Caki2 (cell line): ENCODE measurements at regions not wholly inside any gene's neighbourhood (a gene's known extent, or its start where the extent isn't known, plus 50 kb on each side); places are given as distances from the start of the nearest gene placed in this dataset.
"Not testable (repeated sequence)": the region's sequence is repeated elsewhere in the genome, so short reads cannot be mapped to it uniquely, and the experiment has no call there.

Experiments used
- DNase-seq: peaks from one replicate; pipeline ENCODE4 v3.0.0-alpha.2; 2015; ENCODE audit warnings: low read depth
- in situ Hi-C: cut with HindIII; loops from 2 replicates; pipeline ENCODE4 v1.10.0; 2016; ENCODE audit warnings: low sequenced_read_pairs, low pct_unique_long_range_greater_than_20kb, mixed read lengths

DNA sequence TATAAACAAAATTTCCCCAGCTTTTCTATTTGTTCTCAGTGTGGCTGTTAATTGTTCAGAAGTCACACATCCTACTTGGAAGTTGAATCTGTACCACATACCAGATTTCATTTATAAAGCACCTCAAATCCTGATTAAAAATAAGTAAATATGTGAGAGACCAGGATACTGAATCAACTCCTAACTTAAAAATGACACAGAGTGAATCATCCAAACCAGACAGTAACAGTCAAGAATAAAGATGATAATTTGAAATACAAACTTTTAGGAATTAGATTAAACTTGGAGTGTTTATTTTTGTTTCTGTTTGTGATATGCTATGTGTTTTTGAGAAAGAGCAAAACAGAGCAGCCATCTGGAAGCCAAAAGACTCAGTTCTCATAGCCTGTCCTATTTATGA, 633.2 kb upstream of the RORB start:
- in situ Hi-C loops = no loop called here
- no peak for DNase-seq

DNA sequence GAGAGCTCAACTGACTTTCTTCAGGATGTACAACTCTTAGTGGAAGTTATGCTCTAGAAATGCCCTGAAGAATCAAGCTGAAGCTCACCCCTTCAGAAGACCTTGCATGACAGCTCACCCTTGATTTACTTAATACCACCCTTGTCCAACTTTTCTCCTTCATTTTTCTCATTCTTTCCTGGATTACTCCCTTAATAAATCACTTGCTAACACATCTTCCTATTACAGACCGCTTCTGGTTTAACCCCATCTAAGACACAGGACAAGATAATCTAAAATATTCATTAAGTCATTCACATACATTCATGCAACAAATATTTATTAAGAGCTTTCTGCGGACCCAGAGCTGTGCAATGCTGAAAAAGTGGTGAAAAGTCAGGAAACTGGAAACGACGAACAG, 630.7 kb upstream of the RORB start:
- in situ Hi-C loops = no loop called here
- DNase-seq = no peak

DNA sequence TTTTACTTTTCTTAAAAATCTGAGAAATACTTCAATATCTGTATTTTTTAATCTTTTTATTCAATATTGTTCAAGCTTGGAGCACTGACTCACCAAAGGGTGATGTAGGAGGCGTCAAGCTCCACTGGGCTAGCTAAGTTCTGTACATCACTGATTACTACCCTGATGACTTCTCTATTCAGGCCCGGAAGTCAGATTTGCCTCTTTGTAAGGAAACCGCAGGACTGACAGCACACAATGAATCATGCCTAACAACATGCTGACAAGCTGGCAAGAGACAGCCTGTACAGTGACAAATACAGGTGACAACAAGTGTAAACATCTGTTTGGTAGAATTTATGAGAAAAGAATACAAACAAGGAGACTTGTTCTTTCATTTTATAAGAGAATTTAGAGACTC, 627.9 kb upstream of the RORB start:
- in situ Hi-C loops = no loop called here
- DNase-seq = peak; percentile 74

DNA sequence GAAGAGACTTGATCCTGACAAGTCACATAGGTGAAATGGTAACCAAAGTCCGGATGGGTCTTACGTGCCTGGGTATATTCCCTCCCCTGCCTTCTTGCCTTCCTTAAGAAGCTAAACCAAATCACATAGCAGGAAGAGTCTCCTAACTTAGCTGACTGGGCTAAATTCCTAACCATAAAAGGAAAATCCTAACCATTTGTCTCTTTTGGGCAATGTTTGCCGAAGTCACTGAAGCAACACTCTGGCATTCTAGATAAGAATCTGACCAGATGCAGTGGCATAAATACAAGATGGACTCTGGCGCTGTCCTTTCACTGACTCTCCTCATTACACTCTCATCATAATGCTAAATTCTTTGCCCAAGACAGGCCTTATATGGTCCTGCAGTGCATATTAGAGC, 625.5 kb upstream of the RORB start:
- in situ Hi-C loops = no loop called here
- DNase-seq = peak; percentile 60

DNA sequence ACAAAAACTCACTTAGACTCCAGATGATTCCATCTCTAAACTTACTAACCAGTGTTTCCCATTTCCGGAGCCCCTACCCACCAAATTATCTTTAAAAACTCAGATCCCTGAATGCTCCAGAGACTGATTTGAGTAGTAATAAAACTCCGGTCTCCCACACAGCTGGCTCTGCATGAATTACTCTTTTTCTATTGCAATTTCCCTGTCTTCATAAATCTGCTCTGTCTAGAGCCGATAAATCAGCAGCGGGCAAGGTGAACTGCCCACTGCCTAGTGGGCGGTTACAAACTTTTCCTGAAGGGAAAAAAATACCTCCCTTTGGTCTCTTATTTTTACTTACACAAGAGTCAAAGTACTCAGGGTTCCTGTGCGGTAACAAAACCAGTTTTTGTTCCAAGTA, 624.4 kb upstream of the RORB start:
- in situ Hi-C loops = no loop called here
- DNase-seq = no peak

DNA sequence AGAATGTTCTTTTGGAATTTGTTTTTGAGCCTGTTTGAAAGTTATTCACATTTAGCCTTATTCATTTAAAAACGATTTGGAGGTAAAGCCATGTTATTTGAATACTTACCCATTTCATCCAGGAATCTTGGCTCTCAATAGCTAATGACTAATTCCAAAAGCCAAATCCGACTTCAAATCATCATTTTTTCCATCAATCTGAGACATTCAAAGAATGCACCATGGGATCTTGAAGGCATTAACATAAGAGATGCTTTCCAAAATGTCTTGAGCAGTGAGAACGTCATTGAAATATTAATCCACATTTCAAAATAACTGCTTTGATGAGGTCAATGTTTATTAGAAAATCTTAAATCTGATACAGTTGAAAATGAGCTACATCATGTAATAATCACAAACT, 617.0 kb upstream of the RORB start:
- no peak for DNase-seq
- in situ Hi-C loops = no loop called here

DNA sequence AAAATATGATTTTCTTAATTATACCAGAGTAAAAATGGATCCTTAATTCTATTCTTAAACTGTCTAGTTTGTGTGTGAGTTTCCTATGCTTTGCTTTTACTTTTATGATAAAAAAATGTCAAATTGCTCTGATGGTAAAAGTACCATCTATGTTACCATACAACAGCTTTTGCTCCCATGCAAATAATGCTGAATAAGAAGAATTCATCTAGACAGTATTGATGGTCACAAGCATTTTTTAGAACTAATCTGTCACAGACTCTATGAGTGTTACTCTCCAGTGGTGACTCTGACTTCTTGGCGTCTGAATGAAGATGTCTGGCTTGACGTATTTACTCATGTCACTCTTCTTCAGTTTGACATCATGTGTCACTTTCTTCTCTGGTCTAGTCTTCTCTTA, 608.1 kb upstream of the RORB start:
- DNase-seq = no peak
- in situ Hi-C loops = no loop called here

DNA sequence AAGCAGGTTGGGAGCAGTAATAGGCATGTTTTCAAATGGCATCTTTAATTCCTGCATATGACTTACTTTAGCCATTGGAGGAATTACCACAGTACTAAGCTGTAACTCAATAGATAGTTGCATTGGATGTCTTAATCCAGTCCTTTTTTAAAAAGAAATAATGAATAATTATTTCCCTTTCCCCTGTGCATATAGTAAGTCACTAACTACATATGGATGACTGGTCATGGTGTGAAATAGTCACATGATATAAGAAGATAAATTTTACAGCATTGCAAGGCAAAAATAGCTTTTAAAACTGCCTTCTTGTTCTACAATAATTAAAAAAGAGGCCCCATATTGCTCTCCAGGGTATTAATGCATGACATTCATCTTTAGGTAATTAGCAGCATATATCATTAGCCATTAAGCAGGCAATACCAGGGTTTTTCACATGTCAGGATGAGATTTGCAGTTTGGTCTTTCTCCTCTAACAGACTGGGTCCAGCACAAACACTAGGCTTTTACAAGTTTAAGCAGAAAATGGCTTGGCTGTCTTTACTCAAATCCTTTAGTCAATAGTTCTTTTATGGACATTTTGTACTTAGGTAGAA, 606.4 kb upstream of the RORB start:
- in situ Hi-C loops = no loop called here
- no peak for DNase-seq

DNA sequence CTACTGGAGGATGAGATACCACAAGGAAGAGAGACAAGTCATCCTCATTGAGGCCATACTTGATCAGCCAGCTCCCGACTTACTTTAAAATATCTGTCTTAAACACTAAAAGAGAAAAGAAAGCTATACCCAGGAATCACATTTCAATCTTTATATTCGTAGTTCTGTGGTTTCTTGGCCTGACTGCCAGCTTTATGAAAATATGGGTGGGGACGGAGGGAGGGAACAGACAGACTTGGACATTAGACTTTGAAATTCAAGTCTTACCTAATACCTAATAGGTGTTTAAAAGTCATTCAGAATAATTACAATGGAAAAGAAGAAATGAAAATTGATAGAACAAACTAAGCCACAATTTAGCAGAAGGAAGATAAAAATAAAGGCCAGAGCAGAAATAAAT, 604.8 kb upstream of the RORB start:
- in situ Hi-C loops = no loop called here
- DNase-seq = no peak

DNA sequence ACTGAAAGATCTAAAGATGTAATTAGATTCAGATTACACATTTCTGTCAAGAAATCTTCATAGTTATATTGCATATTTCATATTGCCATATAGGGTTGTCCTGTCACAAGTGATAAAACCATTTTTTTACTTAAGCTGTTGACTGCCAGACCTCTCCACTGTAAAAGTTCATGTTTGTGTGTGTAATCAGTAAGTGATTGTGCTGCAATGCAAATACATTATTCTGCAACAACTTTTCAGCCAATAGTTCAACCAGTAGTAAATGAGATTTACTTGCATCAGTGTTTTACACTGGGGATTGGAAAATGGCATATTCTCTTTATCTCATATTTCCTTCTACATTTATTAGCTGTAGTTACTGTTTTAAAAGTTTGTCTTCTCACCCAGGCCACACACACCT, 603.9 kb upstream of the RORB start:
- in situ Hi-C loops = no loop called here
- no peak for DNase-seq

DNA sequence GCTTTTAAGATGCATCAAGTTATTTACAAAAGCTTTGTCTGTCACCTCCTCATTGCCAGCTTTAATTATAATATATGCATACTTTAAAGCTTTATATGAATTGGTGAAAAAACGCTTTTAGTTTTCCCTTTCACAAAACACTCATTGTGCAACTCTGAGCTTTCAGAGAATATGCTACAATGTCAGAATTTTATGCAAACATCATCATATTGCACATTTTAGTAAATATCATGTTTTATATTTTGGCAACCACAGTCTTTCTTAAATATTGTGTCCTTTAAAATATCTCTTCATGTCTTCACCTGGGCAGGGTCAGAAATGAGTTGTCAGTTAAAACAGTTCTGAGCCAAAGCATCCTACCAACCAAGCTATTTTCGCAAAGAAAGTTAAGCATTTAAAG, 601.1 kb upstream of the RORB start:
- DNase-seq = no peak
- in situ Hi-C loops = no loop called here

DNA sequence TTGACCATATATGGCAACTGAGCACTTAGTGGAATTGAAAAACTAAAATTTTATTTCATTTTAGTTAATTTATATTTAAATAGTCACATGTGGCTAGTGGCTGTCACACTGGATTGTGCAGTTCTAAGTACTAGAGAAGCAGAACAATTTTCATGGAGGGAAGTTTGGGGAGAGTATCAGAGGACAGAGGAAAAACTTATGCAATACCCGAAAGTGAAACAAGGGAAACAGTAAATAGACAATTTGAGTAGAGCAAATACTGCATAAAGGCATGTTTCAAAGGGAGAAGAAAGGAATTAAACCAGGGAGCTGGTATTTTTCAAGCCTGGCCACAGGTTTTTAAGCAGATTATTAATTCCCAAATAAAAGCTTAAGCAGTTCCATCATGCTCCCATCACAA, 590.5 kb upstream of the RORB start:
- in situ Hi-C loops = no loop called here
- DNase-seq = no peak

DNA sequence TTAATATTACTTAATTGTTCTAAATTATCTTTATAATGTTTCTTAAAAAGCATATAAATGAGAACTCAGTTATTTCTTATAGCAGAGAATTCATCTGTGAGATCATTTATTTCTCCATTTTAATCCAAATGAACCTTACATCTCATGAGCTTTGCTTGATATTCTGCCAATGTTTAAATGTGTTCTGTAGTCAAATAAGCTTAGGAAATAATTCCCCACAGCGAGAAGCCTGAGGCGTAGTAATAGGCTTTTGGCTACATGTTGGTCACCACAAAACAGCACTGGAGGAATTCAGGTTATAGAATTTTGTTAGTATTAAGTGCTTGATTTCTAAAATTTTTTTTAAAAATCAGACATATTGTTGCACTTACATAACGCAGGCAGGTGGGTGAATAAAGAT, 585.3 kb upstream of the RORB start:
- in situ Hi-C loops = no loop called here
- DNase-seq = no peak

DNA sequence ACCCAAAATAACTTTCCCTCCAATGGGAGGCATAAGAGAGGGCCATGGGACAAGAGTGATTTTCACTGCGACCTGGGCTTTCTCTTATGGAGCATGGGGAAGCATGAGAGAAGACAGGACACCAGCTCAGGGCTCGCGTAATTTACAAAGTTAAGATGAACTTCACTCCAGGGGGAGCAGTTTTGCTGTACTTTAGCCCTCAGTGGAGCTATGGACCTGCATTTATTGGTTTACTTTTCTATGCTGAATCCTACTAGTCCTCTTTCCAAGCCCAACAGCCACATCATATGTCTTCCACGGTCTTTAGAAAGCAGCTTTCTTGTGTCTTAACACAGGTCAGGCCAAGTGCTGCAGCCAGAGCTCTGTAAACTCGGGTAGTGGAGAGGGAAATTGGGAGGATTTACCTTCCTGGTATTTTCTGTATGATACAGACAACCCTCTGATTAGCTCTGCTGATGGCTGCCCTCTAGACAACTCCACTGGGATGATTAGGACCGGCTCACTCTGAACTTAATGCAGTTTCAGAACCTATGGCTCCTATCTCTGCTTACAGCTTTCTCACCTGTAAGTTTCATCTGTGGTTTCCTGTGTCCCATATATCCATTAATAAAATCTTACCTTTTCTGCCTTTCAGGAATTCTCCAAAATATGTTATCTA, 581.0 kb upstream of the RORB start:
- DNase-seq = peak; percentile 4
- in situ Hi-C loops = no loop called here

DNA sequence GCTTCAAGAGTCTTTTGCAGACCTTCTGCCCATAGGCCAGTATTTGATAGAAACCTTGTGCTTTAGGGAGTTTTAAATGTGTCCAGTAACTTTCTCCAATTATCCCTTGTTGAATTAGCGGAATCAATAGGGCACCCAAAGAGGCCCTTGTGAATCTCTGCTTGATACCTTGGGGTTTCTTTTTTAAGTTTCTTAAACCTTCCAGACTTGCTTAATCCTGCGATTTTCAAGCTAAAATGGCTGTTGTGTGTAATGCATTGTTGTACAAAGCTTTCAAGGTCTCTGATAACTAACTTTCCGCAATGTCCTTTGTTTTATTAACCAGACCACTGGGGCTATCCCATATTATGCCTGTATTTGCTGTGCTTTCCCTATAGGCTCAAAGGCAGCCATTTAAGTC, 577.4 kb upstream of the RORB start:
- in situ Hi-C loops = no loop called here
- no peak for DNase-seq

DNA sequence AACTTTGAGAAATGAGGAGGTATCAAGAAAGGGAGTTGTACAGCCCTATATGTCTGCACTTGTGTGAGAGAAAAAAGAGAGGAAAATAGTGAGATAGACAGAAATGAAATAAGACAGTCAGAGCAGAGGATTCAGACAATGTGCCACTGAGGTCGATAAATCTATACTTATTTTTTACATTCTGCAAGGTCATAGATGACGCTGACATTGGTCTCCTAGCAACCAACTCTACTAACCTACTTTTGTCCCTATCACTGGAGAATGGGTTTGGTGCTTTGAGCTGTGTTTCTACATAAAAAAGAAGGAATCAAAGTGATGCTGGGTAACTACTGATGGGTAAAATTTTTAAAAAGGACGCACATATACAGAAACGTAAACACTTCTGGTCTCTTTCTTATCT, 573.3 kb upstream of the RORB start:
- in situ Hi-C loops = no loop called here
- DNase-seq = no peak

DNA sequence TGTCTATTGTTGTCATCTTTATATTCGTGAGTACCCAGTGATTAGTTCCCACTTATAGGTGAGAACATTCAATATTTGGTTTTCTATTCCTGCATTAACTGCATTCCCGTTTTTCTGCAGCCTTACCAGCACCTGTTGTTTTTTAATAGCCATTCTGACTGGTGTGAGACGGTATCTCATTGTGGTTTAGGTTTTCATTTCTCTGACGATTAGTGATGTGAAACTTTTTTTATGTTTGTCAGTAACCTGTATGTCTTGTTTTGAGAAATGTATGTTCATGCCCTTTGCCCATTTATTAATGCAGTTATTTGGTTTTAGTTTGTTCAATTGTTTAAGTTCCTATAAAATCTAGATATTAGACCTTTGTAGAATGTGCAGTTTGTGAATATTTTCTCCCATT, 546.0 kb upstream of the RORB start:
- no peak for DNase-seq
- in situ Hi-C loops = no loop called here

DNA sequence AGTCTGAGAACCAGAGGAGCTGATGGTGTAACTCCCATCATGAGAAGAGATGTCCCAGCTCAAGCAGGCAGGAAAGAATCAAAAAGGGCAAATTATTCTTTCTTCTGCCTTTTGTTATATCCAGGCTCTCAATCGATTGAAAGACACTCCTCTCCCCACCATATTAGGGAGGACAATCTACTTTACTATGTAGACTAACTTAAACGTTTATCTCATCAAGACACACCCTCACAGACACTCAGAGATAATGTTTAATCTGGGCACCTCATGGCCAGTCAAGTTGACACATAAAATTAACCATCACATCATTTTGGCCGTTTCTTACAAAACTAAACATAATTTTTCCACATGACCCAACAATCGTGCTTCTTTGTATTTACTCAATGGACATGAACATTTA, 534.3 kb upstream of the RORB start:
- in situ Hi-C loops = no loop called here

DNA sequence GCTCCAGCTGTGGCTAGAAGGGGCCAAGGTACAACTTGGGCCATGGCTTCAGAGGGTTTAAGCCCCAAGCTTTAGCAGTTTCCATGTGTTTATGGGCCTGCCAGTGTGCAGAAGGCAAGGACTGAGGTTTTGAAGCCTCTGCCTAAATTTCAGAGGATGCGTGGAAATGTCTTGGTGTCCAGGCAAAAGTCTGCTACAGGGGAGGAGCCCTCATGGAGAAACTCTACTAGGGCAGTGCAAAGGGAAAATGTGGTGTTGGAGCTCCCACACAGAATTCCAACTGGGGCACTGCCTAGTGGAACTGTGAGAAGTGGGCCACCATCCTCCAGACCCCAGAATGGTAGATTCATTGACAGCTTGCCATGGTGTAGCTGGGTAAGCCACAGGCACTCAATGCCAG, 527.2 kb upstream of the RORB start:
- in situ Hi-C loops = no loop called here
- no peak for DNase-seq

More for the DNA sequence above, 534.3 kb upstream of the RORB start:
- DNase-seq = no peak

DNA sequence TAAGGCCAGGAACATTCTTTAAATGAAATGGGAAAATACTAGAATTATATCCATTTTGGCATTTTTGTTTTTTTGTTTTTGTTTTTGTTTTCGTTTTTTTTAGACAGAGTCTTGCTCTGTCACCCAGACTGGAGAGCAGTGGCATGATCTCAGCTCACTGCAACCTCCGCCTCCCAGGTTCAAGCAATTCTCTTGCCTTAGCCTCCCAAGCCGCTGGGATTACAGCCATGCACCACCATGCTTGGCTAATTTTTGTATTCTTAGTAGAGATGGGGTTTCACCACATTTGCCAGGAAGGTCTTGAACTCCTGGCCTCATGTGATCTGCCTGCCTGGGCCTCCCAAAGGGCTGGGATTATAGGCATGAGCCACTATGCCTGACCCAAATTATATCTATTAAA, 520.7 kb upstream of the RORB start:
- DNase-seq, in situ Hi-C loops: not testable (repeated sequence)

DNA sequence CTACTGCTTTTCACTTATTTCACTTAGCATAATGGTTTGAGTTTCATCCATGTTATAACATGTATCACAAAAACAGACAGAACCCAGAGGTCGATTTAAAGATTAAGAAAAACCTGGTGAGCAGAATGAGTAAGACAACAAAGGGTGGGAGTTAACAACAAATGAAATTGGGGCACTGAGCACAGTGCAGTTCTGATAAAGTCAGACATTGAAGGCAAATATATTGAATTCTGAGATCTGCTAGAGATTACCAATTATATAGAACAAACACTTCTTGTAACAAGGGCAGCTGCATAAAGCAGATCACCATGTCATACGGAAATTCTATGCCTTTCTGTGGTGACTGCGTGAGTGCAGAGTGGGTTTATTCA, 517.3 kb upstream of the RORB start:
- in situ Hi-C loops = no loop called here

More for the DNA sequence above, 517.3 kb upstream of the RORB start:
- no peak for DNase-seq
